ENCODE measurements at regions not wholly inside any gene's neighbourhood (a gene's known extent, or its start where the extent isn't known, plus 50 kb on each side); places are given as distances from the start of the nearest gene placed in this dataset.
A peak's percentile ranks its signal among the peaks of the same experiment; 100 is the strongest.

GRCh38 chr18:78905334-78905733 is 74.3 kb upstream of the SALL3 start:
- Mint-ChIP-seq H3K4me3 (no peak overlapping the region), H3K27ac (no peak overlapping the region), H3K9me3 (no peaks in the 10 kb centered on the region), H3K27me3 (ENCODE audit: low read depth, poor library complexity) (peaks cover 18% of the 10 kb centered on the region), H3K36me3 (ENCODE audit: low read depth) (no peaks in the 10 kb centered on the region), H3K4me1 (peaks cover 12% of the 10 kb centered on the region)
- no peak for DNase-seq
- TF ChIP-seq CTCF (IDR thresholded peaks at IDR 0.05) = no peak

- H3K4me1 Mint-ChIP-seq = peaks cover 12% of the 10 kb centered on the region
- H3K36me3 Mint-ChIP-seq (ENCODE audit: low read depth) = no peaks in the 10 kb centered on the region
- H3K9me3 Mint-ChIP-seq = no peaks in the 10 kb centered on the region
- no peak for DNase-seq
- TF ChIP-seq CTCF (IDR thresholded peaks at IDR 0.05) = no peak
- H3K4me3 Mint-ChIP-seq = no peak overlapping the region
- no peak overlapping the region for H3K27ac Mint-ChIP-seq
- peaks cover 16% of the 10 kb centered on the region for H3K27me3 Mint-ChIP-seq (ENCODE audit: low read depth, poor library complexity)
Observed at GRCh38 chr18:78906066-78906465, 73.6 kb upstream of the SALL3 start.

- no peak overlapping the region for H3K27ac Mint-ChIP-seq
- H3K4me1 Mint-ChIP-seq = peaks cover 12% of the 10 kb centered on the region
- TF ChIP-seq CTCF (IDR thresholded peaks at IDR 0.05) = no peak
- peaks cover 9% of the 10 kb centered on the region for H3K27me3 Mint-ChIP-seq (ENCODE audit: low read depth, poor library complexity)
- DNase-seq = no peak
- no peaks in the 10 kb centered on the region for H3K36me3 Mint-ChIP-seq (ENCODE audit: low read depth)
- H3K4me3 Mint-ChIP-seq = no peak overlapping the region
- H3K9me3 Mint-ChIP-seq = no peaks in the 10 kb centered on the region
Observed at GRCh38 chr18:78908462-78909260, 71.0 kb upstream of the SALL3 start.

GRCh38 chr18:78911751-78912283 is 67.8 kb upstream of the SALL3 start:
- Mint-ChIP-seq H3K4me3 (no peak overlapping the region), H3K27ac (no peak overlapping the region), H3K9me3 (no peaks in the 10 kb centered on the region), H3K4me1 (peaks cover 13% of the 10 kb centered on the region), H3K27me3 (ENCODE audit: low read depth, poor library complexity) (peaks cover 8% of the 10 kb centered on the region), H3K36me3 (ENCODE audit: low read depth) (no peaks in the 10 kb centered on the region)
- TF ChIP-seq CTCF (IDR thresholded peaks at IDR 0.05) = no peak
- no peak for DNase-seq

GRCh38 chr18:78912336-78912735 is 67.3 kb upstream of the SALL3 start:
- Mint-ChIP-seq H3K27ac (peak overlapping the region; percentile 61), H3K27me3 (ENCODE audit: low read depth, poor library complexity) (peaks cover 8% of the 10 kb centered on the region), H3K9me3 (peaks cover 4% of the 10 kb centered on the region), H3K4me3 (no peak overlapping the region), H3K4me1 (peaks cover 13% of the 10 kb centered on the region), H3K36me3 (ENCODE audit: low read depth) (no peaks in the 10 kb centered on the region)
- TF ChIP-seq CTCF (IDR thresholded peaks at IDR 0.05) = no peak
- no peak for DNase-seq

- Mint-ChIP-seq H3K9me3 (peaks cover 5% of the 10 kb centered on the region), H3K4me3 (no peak overlapping the region), H3K4me1 (peaks cover 13% of the 10 kb centered on the region), H3K27ac (no peak overlapping the region), H3K27me3 (ENCODE audit: low read depth, poor library complexity) (peaks cover 8% of the 10 kb centered on the region), H3K36me3 (ENCODE audit: low read depth) (no peaks in the 10 kb centered on the region)
- no peak for DNase-seq
- TF ChIP-seq CTCF (IDR thresholded peaks at IDR 0.05) = no peak
Observed at GRCh38 chr18:78912844-78913243, 66.8 kb upstream of the SALL3 start.
